GM18858 (cell line): ENCODE measurements at regions not wholly inside any gene's neighbourhood (a gene's known extent, or its start where the extent isn't known, plus 50 kb on each side); places are given as distances from the start of the nearest gene placed in this dataset.
"Not testable (repeated sequence)": the region's sequence is repeated elsewhere in the genome, so short reads cannot be mapped to it uniquely, and the experiment has no call there.

ENCODE experiments used
- ATAC-seq: cut with Tn5 transposase; IDR thresholded peaks from one replicate; pipeline ENCODE4 v1.9.1; 2021; ENCODE audit not compliant: unreplicated experiment

GRCh38 chr5:13249854-13250253 lies 694.6 kb downstream of the DNAH5 start:
- ATAC-seq, result no peak

- ATAC-seq, result no peak
Measured at GRCh38 chr5:13248253-13248652, 696.2 kb downstream of the DNAH5 start.

- no peak for ATAC-seq
Measured at GRCh38 chr5:13246053-13246452, 698.4 kb downstream of the DNAH5 start.

- no peak for ATAC-seq
Measured at GRCh38 chr5:13244151-13244550, 700.3 kb downstream of the DNAH5 start.

- ATAC-seq, result no peak
Measured at GRCh38 chr5:13227513-13227912, 717.0 kb downstream of the DNAH5 start.

- ATAC-seq, result no peak
Measured at GRCh38 chr5:13218518-13218917, 726.0 kb downstream of the DNAH5 start.

GRCh38 chr5:13217636-13218035 lies 726.9 kb downstream of the DNAH5 start:
- no peak for ATAC-seq

- ATAC-seq, result no peak
Measured at GRCh38 chr5:13215806-13216205, 728.7 kb downstream of the DNAH5 start.

- ATAC-seq, result no peak
Measured at GRCh38 chr5:13215370-13215769, 729.1 kb downstream of the DNAH5 start.

GRCh38 chr5:13214182-13214581 lies 730.3 kb downstream of the DNAH5 start:
- no peak for ATAC-seq

GRCh38 chr5:13212886-13213285 lies 731.6 kb downstream of the DNAH5 start:
- ATAC-seq, result no peak

- no peak for ATAC-seq
Measured at GRCh38 chr5:13211064-13211463, 733.4 kb downstream of the DNAH5 start.

- ATAC-seq, result no peak
Measured at GRCh38 chr5:13207112-13207511, 737.4 kb downstream of the DNAH5 start.

- ATAC-seq, result no peak
Measured at GRCh38 chr5:13201022-13201421, 743.5 kb downstream of the DNAH5 start.

- not testable (repeated sequence) for ATAC-seq
Measured at GRCh38 chr5:13198226-13198625, 746.3 kb downstream of the DNAH5 start.

- ATAC-seq, result no peak
Measured at GRCh38 chr5:13189532-13189931, 755.0 kb downstream of the DNAH5 start.

GRCh38 chr5:13188371-13188770 lies 756.1 kb downstream of the DNAH5 start:
- ATAC-seq, result no peak

GRCh38 chr5:13187186-13187585 lies 757.3 kb downstream of the DNAH5 start:
- ATAC-seq, result no peak

- no peak for ATAC-seq
Measured at GRCh38 chr5:13186177-13186576, 758.3 kb downstream of the DNAH5 start.

- ATAC-seq, result no peak
Measured at GRCh38 chr5:13179407-13180087, 764.9 kb downstream of the DNAH5 start.

GRCh38 chr5:13143630-13144029 lies 800.9 kb downstream of the DNAH5 start:
- ATAC-seq, result no peak

- ATAC-seq, result no peak
Measured at GRCh38 chr5:13143214-13143613, 801.3 kb downstream of the DNAH5 start.

- no peak for ATAC-seq
Measured at GRCh38 chr5:13133951-13134350, 810.5 kb downstream of the DNAH5 start.
